ENCODE measurements at regions not wholly inside any gene's neighbourhood (a gene's known extent, or its start where the extent isn't known, plus 50 kb on each side); places are given as distances from the start of the nearest gene placed in this dataset.
"Not testable (repeated sequence)": the region's sequence is repeated elsewhere in the genome, so short reads cannot be mapped to it uniquely, and the experiment has no call there.

DNA sequence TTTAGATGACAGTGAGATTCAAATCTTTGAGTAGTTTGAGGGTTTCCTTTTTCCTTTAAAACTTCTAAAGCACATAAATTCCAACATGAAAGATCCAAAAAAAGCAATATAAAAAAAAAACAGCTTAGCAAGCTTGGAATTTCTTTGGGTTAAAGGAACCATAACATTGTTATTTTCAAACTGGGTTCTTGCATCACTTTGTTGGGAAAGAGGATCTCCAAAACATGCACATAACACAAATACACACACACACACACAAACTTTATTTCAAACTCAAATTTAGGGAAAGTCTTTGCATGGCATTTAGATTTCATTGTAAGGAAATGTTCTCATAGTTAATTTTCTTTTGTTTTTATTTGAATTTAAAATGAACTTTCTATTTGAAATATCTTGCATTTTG lies 79.2 kb upstream of the COL8A1 start:
- Histone ChIP-seq H3K36me3 (no peaks in the 10 kb centered on the region), H3K4me3 (no peak overlapping the region), H3K27ac (no peak overlapping the region), H3K4me1 (no peaks in the 10 kb centered on the region), H3K27me3 (no peaks in the 10 kb centered on the region), H3K9me3 (peaks cover 0 to 7% (median 0%) of the 10 kb centered on the region in 3 donors)
- no peak for ATAC-seq
- TF ChIP-seq EP300 (IDR thresholded peaks at IDR 0.05) (no peak), POLR2A (IDR thresholded peaks at IDR 0.05) (no peak), POLR2AphosphoS5 (IDR thresholded peaks at IDR 0.05) (no peak)
- TF ChIP-seq, protein P1, sequence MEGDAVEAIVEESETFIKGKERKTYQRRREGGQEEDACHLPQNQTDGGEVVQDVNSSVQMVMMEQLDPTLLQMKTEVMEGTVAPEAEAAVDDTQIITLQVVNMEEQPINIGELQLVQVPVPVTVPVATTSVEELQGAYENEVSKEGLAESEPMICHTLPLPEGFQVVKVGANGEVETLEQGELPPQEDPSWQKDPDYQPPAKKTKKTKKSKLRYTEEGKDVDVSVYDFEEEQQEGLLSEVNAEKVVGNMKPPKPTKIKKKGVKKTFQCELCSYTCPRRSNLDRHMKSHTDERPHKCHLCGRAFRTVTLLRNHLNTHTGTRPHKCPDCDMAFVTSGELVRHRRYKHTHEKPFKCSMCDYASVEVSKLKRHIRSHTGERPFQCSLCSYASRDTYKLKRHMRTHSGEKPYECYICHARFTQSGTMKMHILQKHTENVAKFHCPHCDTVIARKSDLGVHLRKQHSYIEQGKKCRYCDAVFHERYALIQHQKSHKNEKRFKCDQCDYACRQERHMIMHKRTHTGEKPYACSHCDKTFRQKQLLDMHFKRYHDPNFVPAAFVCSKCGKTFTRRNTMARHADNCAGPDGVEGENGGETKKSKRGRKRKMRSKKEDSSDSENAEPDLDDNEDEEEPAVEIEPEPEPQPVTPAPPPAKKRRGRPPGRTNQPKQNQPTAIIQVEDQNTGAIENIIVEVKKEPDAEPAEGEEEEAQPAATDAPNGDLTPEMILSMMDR (IDR thresholded peaks at IDR 0.05): no peak

GRCh38 chr3:99555885-99556284 lies 82.5 kb upstream of the COL8A1 start:
- H3K4me1 ChIP-seq, H3K27me3 ChIP-seq, ATAC-seq, H3K27ac ChIP-seq, H3K9me3 ChIP-seq, H3K36me3 ChIP-seq, H3K4me3 ChIP-seq: not testable (repeated sequence)
- WGBS, 2 donors (ENCODE audit: low coverage in 1 of 2): 87 to 90% methylated on average over 3 to 4 of the region's 5 CpGs

DNA sequence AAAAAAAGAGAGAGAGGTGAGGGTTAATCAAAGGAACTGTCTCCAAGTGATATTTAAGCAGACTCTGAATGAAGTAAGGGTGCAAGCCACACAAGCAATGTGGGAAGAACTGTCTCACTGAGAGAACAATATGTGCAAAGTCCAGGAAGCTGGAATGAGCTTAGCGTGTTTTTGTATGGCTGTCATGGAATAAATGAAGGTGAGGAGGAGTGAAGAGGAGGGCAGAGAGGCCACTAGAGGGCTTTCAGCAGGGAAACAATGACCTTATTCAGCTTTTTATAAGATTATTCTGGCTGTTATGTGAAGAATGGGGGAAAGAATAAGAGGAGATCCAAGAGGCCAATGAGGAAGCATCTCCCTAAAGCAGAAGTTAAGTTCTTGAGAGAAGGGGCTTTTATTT lies 86.9 kb upstream of the COL8A1 start:
- no peaks in the 10 kb centered on the region for H3K36me3 ChIP-seq
- no peaks in the 10 kb centered on the region for H3K27me3 ChIP-seq
- WGBS, 2 donors (ENCODE audit: low coverage in 1 of 2): 67 to 77% methylated on average over 1 of the region's 1 CpG
- TF ChIP-seq, protein P1 (IDR thresholded peaks at IDR 0.05): no peak
- TF ChIP-seq EP300 (IDR thresholded peaks at IDR 0.05): no peak
- no peak for TF ChIP-seq POLR2AphosphoS5 (IDR thresholded peaks at IDR 0.05)
- TF ChIP-seq POLR2A (IDR thresholded peaks at IDR 0.05): no peak
- no peak overlapping the region for H3K4me3 ChIP-seq
- peaks cover 0 to 13% (median 4%) of the 10 kb centered on the region in 3 donors for H3K4me1 ChIP-seq
- ATAC-seq: no peak
- no peak overlapping the region for H3K27ac ChIP-seq
- peaks cover 0 to 3% (median 0%) of the 10 kb centered on the region in 3 donors for H3K9me3 ChIP-seq

GRCh38 chr3:99549957-99550603 lies 88.3 kb upstream of the COL8A1 start:
- Histone ChIP-seq H3K4me1 (peaks cover 0 to 21% (median 4%) of the 10 kb centered on the region in 3 donors), H3K27me3 (no peaks in the 10 kb centered on the region), H3K27ac (peak overlapping the region in 2 of 4 donors; percentile 10 to 32), H3K36me3 (no peaks in the 10 kb centered on the region), H3K4me3 (no peak overlapping the region), H3K9me3 (no peaks in the 10 kb centered on the region)
- WGBS, 2 donors (ENCODE audit: low coverage in 1 of 2): 20 to 57% methylated on average over 2 of the region's 2 CpGs
- TF ChIP-seq POLR2A (IDR thresholded peaks at IDR 0.05) (no peak), POLR2AphosphoS5 (IDR thresholded peaks at IDR 0.05) (no peak), EP300 (IDR thresholded peaks at IDR 0.05) (no peak)
- TF ChIP-seq, protein P1 (IDR thresholded peaks at IDR 0.05): no peak
- ATAC-seq: peak; percentile 71

- Histone ChIP-seq H3K4me3 (no peak overlapping the region), H3K4me1 (peaks cover 0 to 27% (median 4%) of the 10 kb centered on the region in 3 donors), H3K27me3 (no peaks in the 10 kb centered on the region), H3K36me3 (no peaks in the 10 kb centered on the region), H3K27ac (peak overlapping the region in 1 of 4 donors; percentile 10), H3K9me3 (no peaks in the 10 kb centered on the region)
- 28 to 37% methylated on average over 4 of the region's 4 CpGs for WGBS, 2 donors (ENCODE audit: low coverage in 1 of 2)
- no peak for ATAC-seq
- TF ChIP-seq, protein P1 (IDR thresholded peaks at IDR 0.05): no peak
- TF ChIP-seq EP300 (IDR thresholded peaks at IDR 0.05): no peak
- TF ChIP-seq POLR2A (IDR thresholded peaks at IDR 0.05): no peak
- TF ChIP-seq POLR2AphosphoS5 (IDR thresholded peaks at IDR 0.05): no peak
Measured at GRCh38 chr3:99549220-99549619, 89.2 kb upstream of the COL8A1 start.

Data from gastroesophageal sphincter (tissue), 4 donors.